Hematopoietic multipotent progenitor cell treated with erythropoietin and hydrocortisone succinate and interleukin-3 and kit ligand, for 15 days (in vitro differentiated cells): ENCODE measurements at regions not wholly inside any gene's neighbourhood (a gene's known extent, or its start where the extent isn't known, plus 50 kb on each side); places are given as distances from the start of the nearest gene placed in this dataset.

ENCODE experiments used
- DNase-seq: peaks from one replicate; pipeline ENCODE4 v3.0.0-alpha.2; 2015; ENCODE audit warnings: low spot score

DNA sequence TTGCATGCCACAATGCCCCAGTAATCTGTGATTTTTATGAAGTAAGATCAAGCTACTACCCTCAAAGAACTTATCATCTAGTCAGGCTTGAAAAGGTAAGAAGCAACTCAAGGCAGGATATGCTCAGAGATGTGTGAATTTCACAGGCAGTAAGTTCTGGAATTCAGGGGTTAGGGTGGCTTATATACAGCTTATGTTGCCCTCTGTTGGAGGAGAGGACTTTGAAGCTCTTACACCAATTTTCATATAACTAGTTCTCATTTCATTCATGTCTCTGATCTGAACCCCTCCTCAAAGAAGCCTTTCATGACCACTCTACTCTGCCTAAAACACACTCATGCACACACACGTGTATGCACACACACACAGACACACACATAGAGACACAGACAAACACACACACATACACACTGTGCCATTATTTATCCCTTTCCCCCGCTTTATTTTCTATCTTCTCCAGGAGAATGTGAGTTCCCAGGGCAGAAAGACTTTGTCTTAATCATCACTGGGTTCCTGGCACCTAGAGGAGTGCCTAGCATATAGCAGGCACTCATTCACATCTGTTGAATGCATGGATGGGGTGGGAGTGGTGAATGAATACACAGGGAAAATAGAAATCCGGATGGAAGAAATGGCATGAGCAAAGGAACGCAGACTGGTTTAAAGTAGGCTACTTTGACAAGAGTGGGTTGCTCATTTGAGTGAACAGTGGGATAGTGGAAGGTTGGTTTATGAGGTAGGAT is 220.7 kb upstream of the ZBED5 start:
- no peak for DNase-seq

DNA sequence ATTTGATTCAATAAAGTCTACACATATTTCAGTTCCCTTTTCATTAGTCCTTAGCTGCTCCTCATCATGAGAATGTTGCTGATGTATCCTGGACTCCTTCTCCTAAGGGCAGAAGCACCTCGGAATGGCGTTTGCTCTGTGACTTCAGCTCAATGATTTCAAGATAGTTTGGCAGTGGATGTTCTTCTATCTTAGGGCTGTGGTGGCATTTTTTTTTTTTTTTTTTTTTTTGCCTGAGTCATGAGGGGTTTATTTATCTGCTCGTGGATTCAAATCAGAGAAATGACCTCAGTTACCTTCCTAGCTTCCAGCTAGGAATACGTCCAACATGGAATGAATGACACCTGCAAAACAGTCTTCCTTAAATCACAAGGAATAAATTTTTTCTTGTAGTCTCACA is 220.0 kb upstream of the ZBED5 start:
- DNase-seq: no peak

DNA sequence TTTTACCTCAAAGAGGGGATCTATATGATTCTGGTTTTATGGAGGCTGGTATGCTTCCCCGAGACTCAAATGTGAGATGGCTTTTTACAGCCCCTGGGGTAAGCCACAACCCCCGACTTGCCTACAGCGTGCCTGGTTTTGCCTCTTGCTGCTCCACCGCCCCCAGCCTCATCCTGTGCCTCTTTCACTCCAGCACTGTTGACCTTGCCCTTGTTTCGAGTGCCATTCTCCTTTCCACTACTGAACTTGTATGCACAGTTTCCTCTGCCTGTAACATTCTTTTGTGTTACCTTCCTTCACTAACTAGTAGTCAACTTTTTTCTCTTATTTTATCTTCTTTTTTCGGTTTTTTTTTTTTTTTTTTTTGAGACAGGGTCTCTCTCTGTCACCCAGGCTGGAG is 219.0 kb upstream of the ZBED5 start:
- no peak for DNase-seq

DNA sequence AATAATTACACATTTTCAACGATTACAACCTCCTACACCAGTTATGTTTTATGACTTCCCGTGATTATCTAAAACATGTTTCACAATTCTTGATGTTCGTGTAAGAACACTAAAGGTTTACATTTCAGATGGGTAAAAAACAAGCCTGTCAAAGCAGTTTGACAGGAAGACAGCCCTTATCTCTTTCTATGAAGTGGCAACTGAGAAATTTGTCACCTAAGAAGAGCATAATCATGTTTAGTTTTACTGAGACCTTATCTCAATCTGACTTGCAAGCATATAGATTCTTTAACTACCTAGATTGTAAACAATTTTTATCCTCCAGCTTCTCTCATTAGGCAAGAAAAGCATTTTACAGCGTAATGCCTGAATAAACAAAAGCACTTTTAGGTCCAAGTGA is 218.4 kb upstream of the ZBED5 start:
- DNase-seq: no peak

DNA sequence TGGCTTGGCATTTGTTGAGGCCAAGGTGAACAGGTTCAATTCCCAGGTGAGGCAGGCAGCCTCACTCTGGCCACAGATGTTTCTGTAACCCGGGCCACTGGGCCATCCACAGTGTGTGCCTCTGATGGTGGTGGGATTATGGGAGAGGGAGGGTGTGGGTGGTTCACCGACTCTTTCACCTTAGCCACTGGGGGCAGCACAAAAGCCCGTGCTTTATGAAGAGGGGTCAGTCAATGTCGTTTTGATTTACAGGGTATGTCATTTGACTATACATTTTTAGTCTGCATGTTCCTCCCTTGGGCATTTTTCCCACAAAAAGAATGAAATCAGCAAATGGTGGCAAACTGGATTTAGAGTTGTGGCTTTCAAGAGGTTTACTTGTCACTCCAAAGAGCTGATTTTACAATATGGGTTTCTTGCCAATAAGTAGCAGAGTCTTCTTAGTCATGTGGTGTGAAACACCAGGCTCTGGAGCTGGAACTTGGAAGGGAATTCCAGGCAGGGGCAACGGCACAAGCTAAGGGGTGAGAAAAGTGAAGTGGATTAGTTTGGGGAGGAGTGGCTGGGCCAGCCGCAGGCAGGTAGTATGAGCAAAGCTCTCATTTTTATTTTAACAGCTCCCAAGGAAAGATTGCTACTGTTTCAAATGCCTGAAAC is 217.8 kb upstream of the ZBED5 start:
- DNase-seq: no peak

DNA sequence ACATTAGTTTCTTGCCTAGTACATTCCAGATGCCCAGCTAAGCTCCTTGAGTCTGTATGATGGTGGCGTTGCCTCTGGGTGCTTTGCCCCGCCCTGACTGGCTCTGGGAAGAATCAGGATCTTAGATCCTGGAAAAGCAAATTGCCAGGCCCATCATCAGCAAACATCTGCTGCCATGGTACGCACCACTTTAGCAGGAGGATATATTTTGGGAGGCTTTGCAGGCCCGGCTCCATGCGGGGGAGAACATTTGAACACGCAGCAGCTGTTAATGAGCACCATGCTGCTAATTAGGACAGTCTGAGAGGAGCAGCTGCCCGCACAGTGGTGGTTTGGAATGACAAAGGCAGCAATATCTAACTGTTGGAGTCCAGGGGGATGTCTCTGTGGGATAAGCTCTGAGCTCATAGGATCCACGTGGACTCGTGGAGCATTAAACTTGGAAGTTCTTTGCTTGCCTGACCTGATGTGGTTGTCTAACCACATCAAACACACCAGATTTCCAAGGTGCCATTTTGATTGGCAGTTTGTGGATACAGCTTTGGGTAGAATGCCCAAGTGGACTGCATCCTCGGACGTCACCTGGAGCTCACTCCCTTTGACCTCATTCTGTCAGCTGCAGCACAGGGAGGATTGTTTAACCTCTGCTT is 217.0 kb upstream of the ZBED5 start:
- no peak for DNase-seq

DNA sequence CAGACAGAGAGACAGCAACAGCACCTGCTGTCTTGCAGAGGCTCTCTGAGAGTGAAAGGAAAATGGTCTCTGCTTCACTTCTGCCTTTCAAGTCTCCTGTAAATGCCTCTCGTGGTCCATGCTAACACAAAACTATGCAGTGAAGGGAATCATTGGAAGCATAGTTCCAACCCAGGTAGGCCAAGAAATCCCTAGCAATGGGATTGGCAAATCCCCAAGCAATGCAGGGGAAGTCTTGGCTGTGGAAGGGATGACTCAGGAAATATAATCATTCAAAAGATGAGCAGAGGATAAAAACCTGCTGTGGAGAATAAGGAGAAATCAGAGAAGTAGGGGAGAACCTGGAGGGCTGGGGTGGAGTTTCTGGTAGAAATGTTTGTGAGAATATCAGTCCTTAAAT is 216.1 kb upstream of the ZBED5 start:
- no peak for DNase-seq

DNA sequence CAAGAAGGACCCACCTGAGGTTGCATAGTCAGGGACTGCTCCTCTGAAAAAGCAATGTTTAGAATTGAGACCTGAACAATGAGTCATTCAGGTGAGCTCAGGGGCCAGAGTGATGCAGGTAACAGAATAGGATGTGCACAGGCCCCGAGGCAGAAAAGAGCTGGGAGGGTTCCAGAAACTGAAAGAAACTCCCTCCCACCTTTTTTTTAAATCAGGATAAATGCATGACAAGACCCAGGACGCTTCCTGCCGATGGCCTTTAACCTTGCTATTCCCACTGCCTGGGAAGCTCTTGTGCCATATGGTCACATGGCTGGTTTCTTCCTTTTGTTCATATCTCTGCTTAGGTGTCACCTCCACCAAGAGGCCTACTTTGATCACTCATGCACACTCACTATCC is 214.2 kb upstream of the ZBED5 start:
- no peak for DNase-seq

DNA sequence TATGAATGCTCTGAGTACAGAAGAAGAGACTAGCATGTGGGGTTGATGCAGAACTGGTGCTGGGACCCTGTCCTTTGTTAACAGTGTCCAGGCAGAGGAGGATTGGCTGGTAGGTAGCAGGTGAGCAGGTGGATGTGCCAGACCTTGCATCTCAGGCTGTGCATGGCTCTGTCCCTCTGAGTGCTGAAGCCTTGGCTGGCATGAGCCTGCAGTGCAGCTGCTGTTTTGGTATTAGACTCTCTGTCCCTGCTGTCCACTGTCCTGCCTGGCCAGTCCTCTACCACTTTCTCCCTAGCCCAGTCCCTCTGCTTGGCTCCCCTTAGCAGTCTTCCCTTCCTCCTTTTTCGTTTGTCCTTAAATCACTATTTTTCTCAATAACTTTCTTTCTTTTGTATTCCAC is 213.6 kb upstream of the ZBED5 start:
- DNase-seq: no peak

DNA sequence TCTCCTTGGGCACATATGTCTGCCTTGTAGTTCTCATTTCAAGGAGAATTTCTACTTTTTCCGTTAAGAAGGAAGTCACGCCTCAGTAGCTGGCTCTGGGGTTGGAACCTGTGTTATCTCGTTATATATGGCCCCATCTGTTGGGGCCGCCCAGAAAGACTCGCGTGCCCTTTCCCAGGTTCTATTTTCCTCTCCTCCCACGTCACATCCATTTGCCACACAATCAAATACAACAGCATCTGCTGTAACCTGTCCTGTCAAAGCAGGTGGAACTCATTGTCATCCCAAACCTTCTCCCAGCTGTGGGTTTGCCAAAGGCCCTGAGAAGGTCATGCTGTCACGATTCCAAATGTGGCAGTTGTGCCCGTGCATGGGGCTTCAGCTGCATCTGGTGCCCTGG is 213.1 kb upstream of the ZBED5 start:
- no peak for DNase-seq

DNA sequence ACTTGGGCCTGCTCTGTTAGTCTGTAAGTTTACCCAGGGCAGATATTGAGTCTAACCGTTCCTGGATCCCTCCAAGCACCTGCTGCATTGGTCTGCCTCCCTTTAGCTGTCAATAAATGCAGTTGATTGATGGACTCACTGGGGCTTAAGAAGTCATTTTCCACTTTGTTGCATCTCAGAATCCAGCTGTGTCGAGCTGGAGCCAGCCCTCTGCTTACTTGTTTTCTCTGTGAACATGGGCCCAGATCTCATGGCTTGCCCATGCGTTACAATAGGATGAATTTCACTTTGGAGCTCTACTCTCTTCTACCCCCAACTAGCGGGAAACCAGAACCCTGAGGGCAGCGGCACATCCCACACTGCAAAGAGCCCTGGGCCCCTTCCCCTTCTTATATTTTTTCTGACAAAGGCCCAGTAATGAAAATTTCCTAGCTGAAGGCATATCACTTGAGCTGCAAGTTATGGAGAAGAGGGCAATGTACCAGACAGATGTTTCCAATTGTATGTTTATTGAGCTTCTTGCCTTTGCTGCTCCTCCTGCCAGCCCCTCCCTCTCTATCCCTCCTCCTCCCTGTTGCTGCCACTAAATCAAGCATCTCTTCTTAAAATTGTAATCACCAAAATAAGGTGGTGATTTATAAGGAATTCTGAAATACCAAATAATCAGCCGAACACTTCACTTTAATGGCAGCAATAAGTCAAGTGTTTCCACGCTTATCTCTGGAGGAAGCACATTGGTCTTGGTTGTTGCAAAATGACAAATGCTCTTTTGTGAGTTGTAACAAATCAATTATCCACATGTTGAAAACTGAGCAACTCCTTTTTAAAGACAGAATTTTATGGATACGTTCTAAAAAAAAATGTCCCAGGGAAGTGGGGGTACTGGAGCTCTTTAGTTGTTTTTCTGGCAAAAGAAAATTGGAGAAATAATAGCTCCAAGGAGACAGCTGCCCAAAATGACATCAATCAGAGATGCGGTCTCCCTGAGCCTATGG is 212.3 kb upstream of the ZBED5 start:
- DNase-seq: no peak

DNA sequence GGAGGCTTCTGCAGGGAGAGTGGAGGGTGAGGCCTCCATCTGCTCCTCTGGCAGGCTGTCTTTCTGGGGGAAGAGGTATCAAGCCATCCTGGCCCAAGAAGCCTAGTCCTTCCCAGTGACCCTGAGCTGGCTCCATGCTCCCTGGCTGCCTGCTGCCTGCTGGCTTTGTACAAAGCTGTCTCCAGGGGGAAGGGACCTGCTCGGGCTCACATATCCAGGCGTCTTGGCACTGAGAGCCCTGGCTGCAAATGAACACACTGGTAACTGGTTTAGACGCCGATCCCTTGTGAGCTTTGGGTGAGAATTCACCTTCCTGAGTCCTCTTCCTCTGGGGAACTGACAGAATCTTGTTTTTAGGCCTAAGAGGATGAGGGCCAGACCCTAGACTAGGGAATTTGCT is 210.3 kb upstream of the ZBED5 start:
- DNase-seq: no peak

DNA sequence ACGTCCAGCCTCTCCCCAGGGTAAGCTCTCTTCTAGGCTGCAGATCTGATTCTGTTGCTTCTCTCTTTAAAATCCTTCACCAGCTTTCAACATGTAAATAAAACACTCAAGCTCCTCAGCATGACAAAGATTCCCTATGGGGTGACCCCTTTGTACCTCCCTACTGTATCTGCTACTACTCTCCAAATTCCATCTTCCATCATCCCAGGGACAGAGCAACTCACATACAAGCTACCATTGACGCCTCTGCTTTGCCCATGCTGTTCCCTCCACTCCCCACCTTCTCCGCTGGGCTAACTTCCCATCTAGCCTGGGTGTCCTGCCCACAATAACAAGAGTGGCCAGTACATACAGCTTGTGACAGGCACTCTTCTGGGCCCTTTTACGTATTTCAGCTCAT is 207.5 kb upstream of the ZBED5 start:
- no peak for DNase-seq

DNA sequence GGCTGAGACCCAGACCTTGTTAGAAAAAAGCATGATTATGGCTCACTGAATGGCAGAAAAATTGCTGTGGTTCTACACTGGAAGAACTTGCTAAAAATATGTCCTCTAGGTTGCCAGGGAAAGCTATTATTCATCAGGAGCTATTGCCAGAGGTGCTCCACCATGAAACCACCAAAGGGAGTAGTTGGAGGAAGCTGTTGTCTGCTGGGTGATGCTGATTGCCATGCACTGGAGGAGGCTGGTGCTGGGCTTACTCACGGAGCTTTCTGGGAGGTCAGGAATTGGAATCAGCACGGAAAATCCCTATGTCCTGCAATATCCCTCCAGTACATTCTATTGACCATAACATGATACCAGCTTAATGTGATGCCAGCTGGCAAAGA is 199.6 kb upstream of the ZBED5 start:
- DNase-seq: no peak

DNA sequence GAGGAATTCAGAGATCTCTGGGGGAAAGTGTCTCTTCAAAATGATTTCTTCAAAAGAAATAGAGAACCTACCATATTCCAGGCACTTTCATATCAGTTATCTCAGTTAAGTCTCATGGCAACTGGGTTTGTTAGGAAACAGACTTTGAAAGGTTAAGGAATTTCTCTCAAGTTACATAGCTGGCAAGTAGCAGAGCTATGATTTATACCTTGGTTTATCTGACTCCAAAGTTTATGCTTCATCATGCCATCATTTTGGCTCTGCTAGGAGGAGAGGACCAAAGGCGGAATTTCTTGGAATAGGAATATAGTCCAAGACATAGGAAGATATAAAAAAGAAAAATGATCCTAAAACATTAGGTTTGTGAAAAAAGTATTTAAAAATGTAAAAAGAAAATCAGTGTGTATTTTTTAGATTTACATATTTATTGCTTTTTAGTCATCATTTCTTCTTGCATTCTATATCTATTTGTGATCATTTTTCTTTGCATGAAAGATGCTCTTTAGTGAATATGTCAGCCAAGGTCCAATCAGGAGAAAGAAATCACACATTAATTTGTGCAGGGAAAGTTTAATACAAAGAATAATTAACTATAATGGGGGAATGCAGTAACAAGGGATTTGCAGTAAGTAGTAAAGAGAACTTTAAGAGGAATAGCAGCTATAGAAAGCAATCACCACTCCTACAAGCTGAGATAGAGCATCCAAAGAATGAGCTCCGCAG is 199.1 kb upstream of the ZBED5 start:
- no peak for DNase-seq

DNA sequence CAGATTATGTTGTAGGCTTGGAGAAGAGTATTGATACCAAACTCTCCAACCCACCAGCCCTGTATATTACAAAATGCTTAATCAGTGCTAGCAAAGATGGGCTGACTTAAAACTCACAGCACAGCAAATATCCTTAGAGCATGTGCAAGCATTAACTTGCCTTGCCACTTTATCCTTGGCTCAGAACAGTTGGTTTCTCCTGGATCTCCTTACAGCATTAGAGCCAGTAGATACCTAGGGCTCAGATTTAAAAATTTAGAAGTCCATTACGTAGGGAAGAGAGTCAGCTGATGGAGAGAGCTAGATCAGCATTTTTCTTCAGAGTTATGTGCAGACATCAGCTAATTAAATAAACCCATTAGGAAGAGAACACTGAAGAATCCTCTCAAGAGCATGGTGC is 198.5 kb upstream of the ZBED5 start:
- no peak for DNase-seq

DNA sequence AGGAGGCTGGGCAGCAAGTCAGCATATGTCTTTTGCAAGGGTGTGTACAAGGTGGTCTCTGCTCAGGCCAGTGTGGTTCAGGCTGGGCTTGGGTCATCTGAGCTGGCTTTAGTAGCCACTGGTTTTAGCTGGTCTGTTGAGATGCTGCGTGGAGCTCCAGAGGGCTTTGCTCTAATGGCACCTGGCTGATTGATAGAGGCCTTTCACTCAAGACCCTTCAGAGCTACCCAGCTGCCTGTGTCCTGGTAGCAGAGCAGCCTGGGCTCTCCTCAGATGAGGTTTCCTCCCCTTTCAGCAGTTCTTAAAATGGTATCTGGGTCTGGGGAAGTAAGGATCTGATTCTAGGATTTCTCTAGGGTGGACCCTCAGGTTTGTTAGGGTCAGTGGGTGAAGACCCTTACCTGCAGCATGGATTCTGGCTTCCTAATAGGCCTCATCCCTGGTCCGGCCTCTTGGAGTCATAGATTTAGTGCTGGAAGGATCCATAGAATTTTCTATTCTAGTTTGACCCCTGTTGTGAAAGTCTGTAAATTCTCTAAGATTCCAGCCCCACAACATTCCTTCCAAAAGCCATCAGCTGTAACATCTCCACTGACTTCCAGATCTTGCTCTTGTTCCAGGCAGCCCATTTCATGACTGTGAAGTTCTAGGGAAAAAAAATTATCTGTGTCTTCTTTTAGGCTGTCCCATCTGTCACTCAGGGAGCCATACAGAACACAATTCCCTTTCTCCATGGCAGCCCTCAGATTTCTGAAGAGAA is 190.2 kb upstream of the ZBED5 start:
- DNase-seq: no peak

DNA sequence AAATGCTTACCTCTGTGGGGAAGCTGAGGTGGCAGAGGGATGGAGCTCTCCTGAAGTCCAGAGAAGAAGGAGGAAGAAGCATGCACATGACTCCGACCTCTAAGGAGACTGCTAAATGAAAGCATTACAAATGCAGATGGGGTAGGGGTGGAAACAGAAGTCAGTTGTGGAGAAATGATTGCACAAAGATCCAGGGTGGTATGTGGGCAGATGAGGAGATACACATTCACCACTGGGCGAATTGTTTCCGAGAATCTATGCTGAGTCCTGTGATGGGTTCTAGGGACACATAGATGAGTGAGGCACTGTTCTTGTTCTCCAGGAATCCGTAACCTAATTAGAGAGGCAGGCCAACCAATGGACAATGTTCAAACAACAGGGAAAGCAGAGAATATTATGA is 188.9 kb upstream of the ZBED5 start:
- no peak for DNase-seq

DNA sequence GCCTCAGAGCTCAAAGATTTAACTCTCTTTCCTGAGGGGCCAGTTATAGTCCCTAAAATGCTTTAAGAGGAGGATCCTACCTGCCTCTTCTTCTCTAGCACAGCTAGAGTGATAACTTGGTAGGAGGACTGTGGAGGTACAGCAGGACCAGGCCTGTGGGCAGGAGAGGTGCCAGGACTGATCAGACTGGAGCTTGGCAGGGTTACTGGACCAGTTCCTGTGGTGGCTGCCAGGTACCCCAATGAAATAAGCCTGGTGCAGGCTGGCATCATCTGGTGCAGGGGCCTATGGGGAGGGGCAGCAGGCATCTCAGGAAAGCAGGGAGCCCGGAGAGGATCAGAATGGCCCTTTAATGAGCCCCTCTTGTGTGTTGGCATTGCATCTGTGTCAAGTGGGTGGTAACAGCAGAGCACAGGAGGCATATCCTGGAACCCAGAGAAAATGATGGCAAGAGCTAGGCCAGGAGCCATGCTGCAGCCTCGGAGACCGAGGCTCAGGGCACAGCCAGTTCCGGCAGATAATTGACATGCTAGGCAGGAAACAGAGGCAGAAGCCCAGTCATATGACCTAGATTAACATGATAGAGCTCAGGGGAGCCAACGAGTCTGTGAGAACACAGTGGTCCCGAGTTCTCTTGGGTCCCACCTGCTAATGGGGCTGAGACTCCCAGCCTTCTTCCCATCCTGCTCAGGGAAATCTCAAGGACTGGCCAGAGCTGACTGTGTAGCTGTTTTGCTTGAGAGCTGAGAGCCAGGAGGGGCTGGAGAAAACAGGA is 187.5 kb upstream of the ZBED5 start:
- no peak for DNase-seq
